ENCODE measurements at regions not wholly inside any gene's neighbourhood (a gene's known extent, or its start where the extent isn't known, plus 50 kb on each side); places are given as distances from the start of the nearest gene placed in this dataset.
"Not testable (repeated sequence)": the region's sequence is repeated elsewhere in the genome, so short reads cannot be mapped to it uniquely, and the experiment has no call there.

GRCh38 chr16:88200896-88201185 lies 181.9 kb upstream of the ZNF469 start:
- ChIA-PET CTCF (no interaction called here), POLR2A (no interaction called here)
- intact Hi-C loops (cut with micrococcal nuclease), result no loop called here
- no peaks in the 10 kb centered on the region for H3K4me1 Mint-ChIP-seq (ENCODE audit: low read depth)
- ATAC-seq (no peak), DNase-seq (no peak)
- H3K36me3 Mint-ChIP-seq (ENCODE audit: low read depth), result no peaks in the 10 kb centered on the region
- H3K27me3 Mint-ChIP-seq, result no peaks in the 10 kb centered on the region
- H3K9me3 Mint-ChIP-seq, result no peaks in the 10 kb centered on the region
- no peak overlapping the region for H3K4me3 Mint-ChIP-seq
- no peak for TF ChIP-seq CTCF (IDR thresholded peaks at IDR 0.05)
- H3K27ac Mint-ChIP-seq, result no peak overlapping the region

- H3K36me3 Mint-ChIP-seq (ENCODE audit: low read depth); POLR2A ChIA-PET; H3K9me3 Mint-ChIP-seq; DNase-seq; intact Hi-C loops (cut with micrococcal nuclease); H3K4me3 Mint-ChIP-seq; H3K4me1 Mint-ChIP-seq (ENCODE audit: low read depth); ATAC-seq; H3K27me3 Mint-ChIP-seq; CTCF ChIA-PET; H3K27ac Mint-ChIP-seq: not testable (repeated sequence)
These were observed 181.1 kb upstream of the ZNF469 start for GRCh38 chr16:88201611-88202010.

- DNase-seq (no peak), ATAC-seq (no peak)
- Mint-ChIP-seq H3K27me3 (no peaks in the 10 kb centered on the region), H3K4me3 (no peak overlapping the region), H3K36me3 (ENCODE audit: low read depth) (no peaks in the 10 kb centered on the region), H3K4me1 (ENCODE audit: low read depth) (no peaks in the 10 kb centered on the region), H3K27ac (no peak overlapping the region), H3K9me3 (no peaks in the 10 kb centered on the region)
- ChIA-PET CTCF (no interaction called here), POLR2A (no interaction called here)
- intact Hi-C loops (cut with micrococcal nuclease), result no loop called here
- TF ChIP-seq CTCF (IDR thresholded peaks at IDR 0.05), result no peak
These were observed 180.5 kb upstream of the ZNF469 start for GRCh38 chr16:88202207-88202745.

- intact Hi-C loops (cut with micrococcal nuclease); POLR2A ChIA-PET; DNase-seq: not testable (repeated sequence)
These were observed 179.7 kb upstream of the ZNF469 start for GRCh38 chr16:88202856-88203681.

GRCh38 chr16:88204131-88205110 lies 178.3 kb upstream of the ZNF469 start:
- CTCF ChIA-PET; H3K27ac Mint-ChIP-seq; H3K27me3 Mint-ChIP-seq; H3K9me3 Mint-ChIP-seq; DNase-seq; H3K4me1 Mint-ChIP-seq (ENCODE audit: low read depth); ATAC-seq; intact Hi-C loops (cut with micrococcal nuclease); POLR2A ChIA-PET; H3K36me3 Mint-ChIP-seq (ENCODE audit: low read depth); H3K4me3 Mint-ChIP-seq: not testable (repeated sequence)

More at GRCh38 chr16:88202856-88203681, 179.7 kb upstream of the ZNF469 start:
- H3K4me3 Mint-ChIP-seq; CTCF ChIA-PET; H3K9me3 Mint-ChIP-seq; H3K4me1 Mint-ChIP-seq (ENCODE audit: low read depth); H3K27ac Mint-ChIP-seq; H3K27me3 Mint-ChIP-seq; H3K36me3 Mint-ChIP-seq (ENCODE audit: low read depth); ATAC-seq: not testable (repeated sequence)

- ATAC-seq; H3K36me3 Mint-ChIP-seq (ENCODE audit: low read depth); CTCF ChIA-PET; H3K4me3 Mint-ChIP-seq; H3K27me3 Mint-ChIP-seq; H3K9me3 Mint-ChIP-seq; intact Hi-C loops (cut with micrococcal nuclease); DNase-seq; POLR2A ChIA-PET; H3K27ac Mint-ChIP-seq; H3K4me1 Mint-ChIP-seq (ENCODE audit: low read depth): not testable (repeated sequence)
These were observed 177.3 kb upstream of the ZNF469 start for GRCh38 chr16:88205482-88205881.

- H3K27me3 Mint-ChIP-seq; H3K36me3 Mint-ChIP-seq (ENCODE audit: low read depth); DNase-seq; H3K4me3 Mint-ChIP-seq; POLR2A ChIA-PET; H3K27ac Mint-ChIP-seq; CTCF ChIA-PET; H3K4me1 Mint-ChIP-seq (ENCODE audit: low read depth); H3K9me3 Mint-ChIP-seq; intact Hi-C loops (cut with micrococcal nuclease); ATAC-seq: not testable (repeated sequence)
These were observed 176.8 kb upstream of the ZNF469 start for GRCh38 chr16:88206006-88206405.

GRCh38 chr16:88206516-88206915 lies 176.2 kb upstream of the ZNF469 start:
- DNase-seq; H3K9me3 Mint-ChIP-seq; H3K27ac Mint-ChIP-seq; H3K4me3 Mint-ChIP-seq; H3K27me3 Mint-ChIP-seq; intact Hi-C loops (cut with micrococcal nuclease); ATAC-seq; H3K36me3 Mint-ChIP-seq (ENCODE audit: low read depth); CTCF ChIA-PET; POLR2A ChIA-PET; H3K4me1 Mint-ChIP-seq (ENCODE audit: low read depth): not testable (repeated sequence)

Measured in activated CD8-positive, alpha-beta T cell treated with anti-CD3 and anti-CD28 coated beads for 36 hours (primary cell).